ENCODE measurements at regions not wholly inside any gene's neighbourhood (a gene's known extent, or its start where the extent isn't known, plus 50 kb on each side); places are given as distances from the start of the nearest gene placed in this dataset.

- Mint-ChIP-seq H3K9me3 (peaks cover 0 to 14% (median 0%) of the 10 kb centered on the region in 3 donors), H3K4me3 (no peak overlapping the region), H3K36me3 (no peaks in the 10 kb centered on the region), H3K27me3 (peaks cover 2 to 10% of the 10 kb centered on the region in 2 donors), H3K4me1 (no peaks in the 10 kb centered on the region), H3K27ac (no peak overlapping the region)
- peaks cover 0 to 3% of the 10 kb centered on the region in 2 experiments for H3K27me3 ChIP-seq (replicated peaks in 1 of 2; ENCODE audit: control insufficient read depth in 2 of 2, extremely low read depth in 1 of 2, insufficient read depth in 2 of 2, low read length in 1 of 2)
- no peaks in the 10 kb centered on the region for H3K36me3 ChIP-seq (ENCODE audit: control insufficient read depth in 2 of 2, extremely low read depth in 1 of 2, insufficient read depth in 1 of 2, low read length in 1 of 2)
- whole genome bisulfite sequencing (ENCODE audit: insufficient coverage): 69% methylated on average over 9 of the region's 9 CpGs
- ChIA-PET CTCF (no interaction called here), POLR2A (no interaction called here)
- H3K4me1 ChIP-seq (ENCODE audit: control insufficient read depth in 1 of 2, extremely low read depth in 1 of 2, insufficient read depth in 2 of 2, low read length in 2 of 2): no peaks in the 10 kb centered on the region
- no peaks in the 10 kb centered on the region for H3K9me3 ChIP-seq
- H3K4me3 ChIP-seq (ENCODE audit: control insufficient read depth in 1 of 2, extremely low read depth in 1 of 2, low read length in 1 of 2): no peak overlapping the region
- ATAC-seq (replicated peaks in 1 of 4) (no peak), DNase-seq (no peak)
- no peak overlapping the region for H3K27ac ChIP-seq (ENCODE audit: low read length)
Observed at GRCh38 chr1:14011132-14011531, 311.1 kb downstream of the PRDM2 start.

- no peaks in the 10 kb centered on the region for H3K4me1 ChIP-seq (ENCODE audit: control insufficient read depth in 1 of 2, extremely low read depth in 1 of 2, insufficient read depth in 2 of 2, low read length in 2 of 2)
- peaks cover 0 to 11% (median 0%) of the 10 kb centered on the region in 3 donors for H3K9me3 Mint-ChIP-seq
- no peak overlapping the region for H3K4me3 ChIP-seq (ENCODE audit: control insufficient read depth in 1 of 2, extremely low read depth in 1 of 2, low read length in 1 of 2)
- H3K27ac ChIP-seq (ENCODE audit: low read length): no peak overlapping the region
- DNase-seq: no peak
- ATAC-seq (replicated peaks in 1 of 4): no peak
- peaks cover 9 to 16% of the 10 kb centered on the region in 2 donors for H3K27me3 Mint-ChIP-seq
- no peak overlapping the region for H3K4me3 Mint-ChIP-seq
- H3K9me3 ChIP-seq: no peaks in the 10 kb centered on the region
- H3K36me3 Mint-ChIP-seq: no peaks in the 10 kb centered on the region
- H3K27ac Mint-ChIP-seq: no peak overlapping the region
- ChIA-PET CTCF (no interaction called here), POLR2A (no interaction called here)
- peaks cover 0 to 3% of the 10 kb centered on the region in 2 experiments for H3K27me3 ChIP-seq (replicated peaks in 1 of 2; ENCODE audit: control insufficient read depth in 2 of 2, extremely low read depth in 1 of 2, insufficient read depth in 2 of 2, low read length in 1 of 2)
- no peaks in the 10 kb centered on the region for H3K36me3 ChIP-seq (ENCODE audit: control insufficient read depth in 2 of 2, extremely low read depth in 1 of 2, insufficient read depth in 1 of 2, low read length in 1 of 2)
- H3K4me1 Mint-ChIP-seq: no peaks in the 10 kb centered on the region
Observed at GRCh38 chr1:14011888-14012287, 311.9 kb downstream of the PRDM2 start.

- H3K9me3 ChIP-seq: no peaks in the 10 kb centered on the region
- POLR2A ChIA-PET: no interaction called here
- H3K36me3 ChIP-seq (ENCODE audit: control insufficient read depth in 2 of 2, extremely low read depth in 1 of 2, insufficient read depth in 1 of 2, low read length in 1 of 2): no peaks in the 10 kb centered on the region
- DNase-seq (no peak), ATAC-seq (replicated peaks in 1 of 4) (no peak)
- Mint-ChIP-seq H3K27me3 (peaks cover 13 to 35% of the 10 kb centered on the region in 2 donors), H3K4me3 (no peak overlapping the region), H3K4me1 (no peaks in the 10 kb centered on the region), H3K9me3 (no peaks in the 10 kb centered on the region), H3K36me3 (no peaks in the 10 kb centered on the region), H3K27ac (no peak overlapping the region)
- no peak overlapping the region for H3K27ac ChIP-seq (ENCODE audit: low read length)
- no peak overlapping the region for H3K4me3 ChIP-seq (ENCODE audit: control insufficient read depth in 1 of 2, extremely low read depth in 1 of 2, low read length in 1 of 2)
- WGBS (ENCODE audit: insufficient coverage): no CpG with 5 or more reads among the region's 3 CpGs
- no peaks in the 10 kb centered on the region for H3K4me1 ChIP-seq (ENCODE audit: control insufficient read depth in 1 of 2, extremely low read depth in 1 of 2, insufficient read depth in 2 of 2, low read length in 2 of 2)
- CTCF ChIA-PET: no interaction called here
- peaks cover 0 to 3% of the 10 kb centered on the region in 2 experiments for H3K27me3 ChIP-seq (replicated peaks in 1 of 2; ENCODE audit: control insufficient read depth in 2 of 2, extremely low read depth in 1 of 2, insufficient read depth in 2 of 2, low read length in 1 of 2)
Observed at GRCh38 chr1:14014929-14015328, 314.9 kb downstream of the PRDM2 start.

- H3K4me1 Mint-ChIP-seq: no peaks in the 10 kb centered on the region
- H3K9me3 Mint-ChIP-seq: no peaks in the 10 kb centered on the region
- H3K36me3 Mint-ChIP-seq: no peaks in the 10 kb centered on the region
- Histone ChIP-seq H3K36me3 (ENCODE audit: control insufficient read depth in 2 of 2, extremely low read depth in 1 of 2, insufficient read depth in 1 of 2, low read length in 1 of 2) (no peaks in the 10 kb centered on the region), H3K27me3 (replicated peaks in 1 of 2; ENCODE audit: control insufficient read depth in 2 of 2, extremely low read depth in 1 of 2, insufficient read depth in 2 of 2, low read length in 1 of 2) (peaks cover 0 to 3% of the 10 kb centered on the region in 2 experiments), H3K27ac (ENCODE audit: low read length) (no peak overlapping the region), H3K9me3 (no peaks in the 10 kb centered on the region), H3K4me3 (ENCODE audit: control insufficient read depth in 1 of 2, extremely low read depth in 1 of 2, low read length in 1 of 2) (no peak overlapping the region), H3K4me1 (ENCODE audit: control insufficient read depth in 1 of 2, extremely low read depth in 1 of 2, insufficient read depth in 2 of 2, low read length in 2 of 2) (no peaks in the 10 kb centered on the region)
- H3K27me3 Mint-ChIP-seq: peaks cover 13 to 37% of the 10 kb centered on the region in 2 donors
- ATAC-seq (replicated peaks in 1 of 4): no peak
- POLR2A ChIA-PET: no interaction called here
- DNase-seq: no peak
- WGBS (ENCODE audit: insufficient coverage): 40% methylated on average over 1 of the region's 4 CpGs
- CTCF ChIA-PET: no interaction called here
- no peak overlapping the region for H3K4me3 Mint-ChIP-seq
- H3K27ac Mint-ChIP-seq: no peak overlapping the region
Observed at GRCh38 chr1:14015917-14016316, 315.9 kb downstream of the PRDM2 start.

GRCh38 chr1:14017531-14017961 lies 317.6 kb downstream of the PRDM2 start:
- H3K27me3 Mint-ChIP-seq: peaks cover 16 to 37% of the 10 kb centered on the region in 2 donors
- no peak overlapping the region for H3K27ac Mint-ChIP-seq
- H3K4me3 Mint-ChIP-seq: no peak overlapping the region
- Histone ChIP-seq H3K4me1 (ENCODE audit: control insufficient read depth in 1 of 2, extremely low read depth in 1 of 2, insufficient read depth in 2 of 2, low read length in 2 of 2) (no peaks in the 10 kb centered on the region), H3K4me3 (ENCODE audit: control insufficient read depth in 1 of 2, extremely low read depth in 1 of 2, low read length in 1 of 2) (no peak overlapping the region), H3K27ac (ENCODE audit: low read length) (no peak overlapping the region), H3K27me3 (replicated peaks in 1 of 2; ENCODE audit: control insufficient read depth in 2 of 2, extremely low read depth in 1 of 2, insufficient read depth in 2 of 2, low read length in 1 of 2) (peaks cover 0 to under 1% of the 10 kb centered on the region in 2 experiments), H3K9me3 (no peaks in the 10 kb centered on the region), H3K36me3 (ENCODE audit: control insufficient read depth in 2 of 2, extremely low read depth in 1 of 2, insufficient read depth in 1 of 2, low read length in 1 of 2) (no peaks in the 10 kb centered on the region)
- no peaks in the 10 kb centered on the region for H3K36me3 Mint-ChIP-seq
- DNase-seq (no peak), ATAC-seq (replicated peaks in 1 of 4) (no peak)
- WGBS (ENCODE audit: insufficient coverage): 92% methylated on average over 4 of the region's 7 CpGs
- H3K4me1 Mint-ChIP-seq: no peaks in the 10 kb centered on the region
- CTCF ChIA-PET: no interaction called here
- POLR2A ChIA-PET: no interaction called here
- H3K9me3 Mint-ChIP-seq: no peaks in the 10 kb centered on the region

GRCh38 chr1:14019461-14019860 lies 319.5 kb downstream of the PRDM2 start:
- no peaks in the 10 kb centered on the region for H3K9me3 Mint-ChIP-seq
- POLR2A ChIA-PET: no interaction called here
- H3K27ac Mint-ChIP-seq: no peak overlapping the region

GRCh38 chr1:14020006-14020405 lies 320.0 kb downstream of the PRDM2 start:
- Histone ChIP-seq H3K27me3 (replicated peaks in 1 of 2; ENCODE audit: control insufficient read depth in 2 of 2, extremely low read depth in 1 of 2, insufficient read depth in 2 of 2, low read length in 1 of 2) (no peaks in the 10 kb centered on the region), H3K27ac (ENCODE audit: low read length) (no peak overlapping the region), H3K9me3 (no peaks in the 10 kb centered on the region), H3K36me3 (ENCODE audit: control insufficient read depth in 2 of 2, extremely low read depth in 1 of 2, insufficient read depth in 1 of 2, low read length in 1 of 2) (no peaks in the 10 kb centered on the region), H3K4me1 (ENCODE audit: control insufficient read depth in 1 of 2, extremely low read depth in 1 of 2, insufficient read depth in 2 of 2, low read length in 2 of 2) (no peaks in the 10 kb centered on the region), H3K4me3 (ENCODE audit: control insufficient read depth in 1 of 2, extremely low read depth in 1 of 2, low read length in 1 of 2) (no peak overlapping the region)
- H3K4me1 Mint-ChIP-seq: no peaks in the 10 kb centered on the region
- no peak overlapping the region for H3K27ac Mint-ChIP-seq
- DNase-seq (no peak), ATAC-seq (replicated peaks in 1 of 4) (no peak)
- peaks cover 16 to 45% of the 10 kb centered on the region in 2 donors for H3K27me3 Mint-ChIP-seq
- ChIA-PET CTCF (no interaction called here), POLR2A (no interaction called here)
- WGBS (ENCODE audit: insufficient coverage): 78% methylated on average over 2 of the region's 2 CpGs
- no peaks in the 10 kb centered on the region for H3K9me3 Mint-ChIP-seq
- H3K36me3 Mint-ChIP-seq: no peaks in the 10 kb centered on the region
- H3K4me3 Mint-ChIP-seq: no peak overlapping the region

More at GRCh38 chr1:14019461-14019860, 319.5 kb downstream of the PRDM2 start:
- CTCF ChIA-PET: no interaction called here
- Histone ChIP-seq H3K27me3 (replicated peaks in 1 of 2; ENCODE audit: control insufficient read depth in 2 of 2, extremely low read depth in 1 of 2, insufficient read depth in 2 of 2, low read length in 1 of 2) (no peaks in the 10 kb centered on the region), H3K4me1 (ENCODE audit: control insufficient read depth in 1 of 2, extremely low read depth in 1 of 2, insufficient read depth in 2 of 2, low read length in 2 of 2) (no peaks in the 10 kb centered on the region), H3K4me3 (ENCODE audit: control insufficient read depth in 1 of 2, extremely low read depth in 1 of 2, low read length in 1 of 2) (no peak overlapping the region), H3K27ac (ENCODE audit: low read length) (no peak overlapping the region), H3K36me3 (ENCODE audit: control insufficient read depth in 2 of 2, extremely low read depth in 1 of 2, insufficient read depth in 1 of 2, low read length in 1 of 2) (no peaks in the 10 kb centered on the region), H3K9me3 (no peaks in the 10 kb centered on the region)
- DNase-seq: no peak
- ATAC-seq (replicated peaks in 1 of 4): no peak
- WGBS (ENCODE audit: insufficient coverage): no CpG with 5 or more reads among the region's 1 CpG
- peaks cover 16 to 45% of the 10 kb centered on the region in 2 donors for H3K27me3 Mint-ChIP-seq
- H3K4me1 Mint-ChIP-seq: no peaks in the 10 kb centered on the region
- no peak overlapping the region for H3K4me3 Mint-ChIP-seq
- H3K36me3 Mint-ChIP-seq: no peaks in the 10 kb centered on the region

All from T-cell (primary cell).